A673 (cell line): ENCODE measurements at regions not wholly inside any gene's neighbourhood (a gene's known extent, or its start where the extent isn't known, plus 50 kb on each side); places are given as distances from the start of the nearest gene placed in this dataset.

ENCODE experiments used
- EZH2 ChIP-seq: fragments of 200-600 bp; sonication (generic); IDR thresholded peaks from 2 replicates; pipeline ENCODE4 v1.6.1; 2017; ENCODE audit warnings: borderline replicate concordance, low read depth, mild to moderate bottlenecking, mixed read lengths, antibody characterized with exemption, low read length; ENCODE audit not compliant: poor library complexity, severe bottlenecking
- TF ChIP-seq, protein P1 (sequence below): fragments of 300-800, 200-600 bp; sonication (generic); conservative IDR thresholded peaks from 2 replicates; pipeline ENCODE4 v1.5.1; 2017; ENCODE audit warnings: low read depth, mild to moderate bottlenecking, antibody characterized with exemption, low read length, moderate library complexity, mixed read lengths

DNA sequence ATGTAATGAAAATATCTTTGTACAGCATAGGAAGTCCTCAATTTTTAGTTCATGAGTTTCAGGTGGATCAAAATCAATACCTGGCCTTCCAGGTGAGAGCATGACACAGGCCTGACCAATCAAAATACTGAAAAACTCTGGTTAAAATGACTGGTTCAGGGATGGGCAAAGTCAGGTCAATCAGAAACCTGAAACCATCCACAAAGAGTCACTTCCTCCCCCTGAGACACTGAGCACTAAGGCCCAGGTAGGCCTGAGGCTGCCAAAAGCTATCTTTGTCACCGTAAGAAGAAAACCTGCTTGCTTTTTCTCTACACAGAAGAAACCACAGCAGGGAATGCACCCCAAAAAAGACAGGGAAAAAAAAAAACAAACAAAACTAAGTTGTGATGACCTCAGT, 444.8 kb downstream of the TLR4 start:
- TF ChIP-seq, protein P1, sequence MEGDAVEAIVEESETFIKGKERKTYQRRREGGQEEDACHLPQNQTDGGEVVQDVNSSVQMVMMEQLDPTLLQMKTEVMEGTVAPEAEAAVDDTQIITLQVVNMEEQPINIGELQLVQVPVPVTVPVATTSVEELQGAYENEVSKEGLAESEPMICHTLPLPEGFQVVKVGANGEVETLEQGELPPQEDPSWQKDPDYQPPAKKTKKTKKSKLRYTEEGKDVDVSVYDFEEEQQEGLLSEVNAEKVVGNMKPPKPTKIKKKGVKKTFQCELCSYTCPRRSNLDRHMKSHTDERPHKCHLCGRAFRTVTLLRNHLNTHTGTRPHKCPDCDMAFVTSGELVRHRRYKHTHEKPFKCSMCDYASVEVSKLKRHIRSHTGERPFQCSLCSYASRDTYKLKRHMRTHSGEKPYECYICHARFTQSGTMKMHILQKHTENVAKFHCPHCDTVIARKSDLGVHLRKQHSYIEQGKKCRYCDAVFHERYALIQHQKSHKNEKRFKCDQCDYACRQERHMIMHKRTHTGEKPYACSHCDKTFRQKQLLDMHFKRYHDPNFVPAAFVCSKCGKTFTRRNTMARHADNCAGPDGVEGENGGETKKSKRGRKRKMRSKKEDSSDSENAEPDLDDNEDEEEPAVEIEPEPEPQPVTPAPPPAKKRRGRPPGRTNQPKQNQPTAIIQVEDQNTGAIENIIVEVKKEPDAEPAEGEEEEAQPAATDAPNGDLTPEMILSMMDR = no peak
- no peak for TF ChIP-seq EZH2
